Activated CD8-positive, alpha-beta memory T cell treated with anti-CD3 and anti-CD28 coated beads for 36 hours (primary cell): ENCODE measurements at regions not wholly inside any gene's neighbourhood (a gene's known extent, or its start where the extent isn't known, plus 50 kb on each side); places are given as distances from the start of the nearest gene placed in this dataset.

ENCODE experiments used
- CTCF ChIA-PET: fragments of 350-600 bp; sonication (Branson Sonifier 250); formaldehyde crosslinking; loops from one replicate; lab custom pipeline; 2021; ENCODE audit warnings: antibody characterized with exemption; lab: Charles Lee
- POLR2A ChIA-PET: fragments of 350-600 bp; sonication (Branson Sonifier 250); formaldehyde crosslinking; loops from one replicate; lab custom pipeline; 2021; ENCODE audit warnings: antibody characterized with exemption; lab: Charles Lee

GRCh38 chr4:62360156-62360545 lies 1160.0 kb downstream of the ADGRL3 start:
- POLR2A ChIA-PET, result no interaction called here
- CTCF ChIA-PET, result interaction anchor here (0.6 kb wide), 1 partner anchor 9 kb away, joined by 3 read pairs; no protein-coding TSS in a partner anchor

DNA sequence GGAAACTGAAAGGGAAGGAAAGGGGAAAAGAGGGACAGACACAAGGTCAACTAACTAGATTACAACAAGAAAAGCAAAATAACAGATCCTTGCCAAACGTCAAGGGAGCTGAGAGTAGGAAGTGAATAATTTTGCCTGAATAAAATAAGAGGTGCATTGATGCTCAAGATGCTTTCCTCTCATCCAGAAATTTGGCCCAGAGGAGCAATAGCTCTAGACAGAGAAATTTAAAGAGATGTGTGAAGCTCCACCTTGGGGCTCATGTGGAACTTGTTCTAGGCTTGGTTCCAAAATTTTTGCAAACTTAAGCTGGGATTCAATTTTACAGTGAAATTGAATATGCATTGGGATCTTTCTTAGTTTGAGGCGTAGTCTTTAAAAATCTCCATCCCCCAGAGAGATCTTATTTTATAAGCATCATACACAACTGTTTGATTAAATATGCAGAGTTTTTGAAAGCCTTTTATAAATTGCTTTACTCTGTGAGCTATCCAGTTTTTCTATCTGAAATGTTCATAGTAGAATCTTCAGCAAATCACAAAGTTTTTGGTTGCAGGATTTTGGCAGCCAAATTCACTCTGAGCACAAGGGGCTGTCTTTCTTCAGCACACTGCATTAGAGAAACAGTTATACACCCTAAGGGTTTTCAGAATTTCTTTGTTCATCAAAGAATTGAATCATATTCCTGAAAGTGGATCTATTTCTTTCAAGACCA lies 1159.5 kb downstream of the ADGRL3 start:
- POLR2A ChIA-PET, result no interaction called here
- CTCF ChIA-PET, result no interaction called here

DNA sequence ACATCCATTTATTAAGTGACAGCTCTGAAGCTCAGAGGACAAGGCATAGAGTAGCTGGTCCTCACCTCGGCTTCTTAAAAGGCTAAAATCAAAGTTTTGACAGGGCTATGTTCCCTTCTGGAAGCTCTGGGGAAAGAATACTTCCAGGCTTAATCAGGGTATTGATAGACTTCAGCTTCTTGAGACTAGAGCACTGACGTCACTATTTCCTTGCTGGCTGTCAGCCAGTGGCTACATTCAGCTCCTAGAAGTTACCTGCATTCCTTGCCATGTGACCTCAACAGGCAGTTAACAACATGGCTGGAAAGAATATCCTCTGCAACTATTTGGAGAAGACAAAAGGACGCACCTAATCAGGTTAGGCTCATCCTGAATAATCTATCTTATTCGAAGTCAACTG lies 1144.8 kb downstream of the ADGRL3 start:
- POLR2A ChIA-PET, result no interaction called here
- CTCF ChIA-PET, result no interaction called here

DNA sequence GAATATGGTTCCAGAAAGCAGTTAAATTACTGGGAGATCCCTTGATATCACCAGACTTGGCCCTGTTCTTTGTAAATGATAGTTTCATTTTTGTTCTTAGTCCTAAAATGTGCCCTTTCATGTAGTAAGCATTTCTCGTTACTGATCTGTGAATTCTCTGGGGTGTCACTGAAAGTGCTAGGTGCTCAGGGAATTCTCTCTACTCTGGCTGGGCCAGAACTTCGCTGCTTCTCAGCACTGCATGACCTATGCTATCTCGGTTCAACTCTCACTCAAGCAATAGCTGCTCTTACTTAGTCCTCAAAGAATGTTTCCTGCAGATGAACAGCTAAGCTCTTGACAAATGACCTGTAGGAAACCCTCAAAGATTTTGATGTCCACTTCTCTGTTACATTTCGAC lies 1144.3 kb downstream of the ADGRL3 start:
- ChIA-PET POLR2A (no interaction called here), CTCF (no interaction called here)

GRCh38 chr4:62342346-62342745 lies 1142.2 kb downstream of the ADGRL3 start:
- POLR2A ChIA-PET, result no interaction called here
- CTCF ChIA-PET, result no interaction called here

- POLR2A ChIA-PET, result no interaction called here
- CTCF ChIA-PET, result no interaction called here
These were observed 1128.4 kb downstream of the ADGRL3 start for GRCh38 chr4:62328526-62328925.

GRCh38 chr4:62327612-62328297 lies 1127.6 kb downstream of the ADGRL3 start:
- CTCF ChIA-PET, result no interaction called here

GRCh38 chr4:62324215-62324614 lies 1124.1 kb downstream of the ADGRL3 start:
- POLR2A ChIA-PET, result no interaction called here
- CTCF ChIA-PET, result no interaction called here

More at GRCh38 chr4:62327612-62328297, 1127.6 kb downstream of the ADGRL3 start:
- POLR2A ChIA-PET, result no interaction called here

- ChIA-PET POLR2A (no interaction called here), CTCF (no interaction called here)
These were observed 1120.5 kb downstream of the ADGRL3 start for GRCh38 chr4:62320612-62321011.

DNA sequence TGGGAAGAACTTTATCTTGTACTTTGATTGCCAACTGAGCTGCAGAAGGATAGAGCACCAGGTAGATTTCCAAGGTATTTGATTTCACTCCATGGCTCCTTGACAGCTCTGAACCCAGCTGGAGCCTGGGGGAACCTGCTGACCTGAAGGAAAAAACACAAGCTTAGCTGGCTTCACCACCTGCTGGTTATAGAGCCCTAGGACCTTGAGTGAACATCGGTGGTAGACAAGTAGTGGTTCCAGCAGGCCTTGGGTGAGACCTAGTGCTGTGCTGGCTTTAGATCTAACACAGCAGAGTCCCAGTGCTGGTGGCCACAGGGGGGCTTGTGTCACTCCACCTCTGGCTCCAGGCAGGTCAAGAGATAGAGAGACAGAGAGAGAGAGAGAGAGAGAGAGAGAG lies 1102.6 kb downstream of the ADGRL3 start:
- ChIA-PET CTCF (no interaction called here), POLR2A (no interaction called here)

- ChIA-PET POLR2A (no interaction called here), CTCF (no interaction called here)
These were observed 1101.4 kb downstream of the ADGRL3 start for GRCh38 chr4:62301500-62301899.

GRCh38 chr4:62293551-62293950 lies 1093.4 kb downstream of the ADGRL3 start:
- ChIA-PET POLR2A (no interaction called here), CTCF (no interaction called here)

- ChIA-PET CTCF (no interaction called here), POLR2A (no interaction called here)
These were observed 1092.8 kb downstream of the ADGRL3 start for GRCh38 chr4:62292911-62293310.

DNA sequence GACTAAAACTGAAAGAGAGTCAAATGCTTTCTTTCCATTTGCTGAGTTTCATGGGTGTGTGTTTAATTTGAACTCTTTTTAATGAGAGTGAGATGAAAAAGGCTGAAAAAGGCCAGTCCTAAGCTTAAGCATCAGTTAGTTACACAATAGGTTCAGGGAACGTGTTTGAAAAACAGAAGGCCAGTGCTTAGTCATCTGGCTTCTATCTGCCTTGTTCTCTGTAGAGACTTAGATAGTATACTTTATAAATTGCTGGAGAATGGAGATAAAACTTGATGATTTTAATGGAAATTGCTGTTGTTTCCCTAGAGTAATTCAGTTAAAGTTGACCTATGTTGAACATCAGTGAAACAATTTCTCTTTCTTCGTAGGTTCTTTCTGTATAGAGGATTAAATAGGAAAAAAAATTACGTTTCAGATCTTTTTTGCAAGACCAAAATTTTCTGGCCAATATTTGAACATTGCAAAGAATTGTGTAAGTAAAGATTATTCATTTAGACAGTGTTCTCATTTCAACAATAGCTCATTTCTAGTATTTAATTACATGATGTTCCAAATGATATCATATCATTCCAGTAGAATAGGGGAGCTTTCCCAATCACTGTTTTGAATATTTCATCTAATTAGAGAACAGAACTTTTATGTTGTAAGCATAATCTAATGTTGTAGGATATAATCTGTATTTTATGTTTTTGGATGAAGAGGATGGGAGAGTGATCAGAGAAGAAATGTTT lies 1088.8 kb downstream of the ADGRL3 start:
- CTCF ChIA-PET, result no interaction called here
- POLR2A ChIA-PET, result no interaction called here

- ChIA-PET POLR2A (no interaction called here), CTCF (no interaction called here)
These were observed 1084.9 kb downstream of the ADGRL3 start for GRCh38 chr4:62285026-62285425.

DNA sequence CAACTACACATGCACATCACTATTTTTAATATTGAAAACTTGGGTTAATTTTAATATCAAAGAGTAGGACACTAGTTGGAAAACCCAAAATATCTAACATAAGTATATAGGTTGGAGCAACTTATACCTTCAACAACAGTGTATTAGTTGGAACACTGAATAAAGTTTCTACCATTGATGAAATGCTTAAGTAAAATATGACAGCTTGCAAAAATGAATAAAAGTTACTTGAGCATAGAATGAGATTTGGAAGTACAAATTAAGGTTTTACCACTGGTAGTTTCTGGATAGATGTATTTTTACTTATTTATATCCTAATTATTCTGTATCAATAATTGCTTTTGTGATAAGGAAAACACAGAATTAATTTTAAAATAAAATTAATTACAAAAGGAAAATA lies 1079.6 kb downstream of the ADGRL3 start:
- ChIA-PET POLR2A (no interaction called here), CTCF (no interaction called here)

DNA sequence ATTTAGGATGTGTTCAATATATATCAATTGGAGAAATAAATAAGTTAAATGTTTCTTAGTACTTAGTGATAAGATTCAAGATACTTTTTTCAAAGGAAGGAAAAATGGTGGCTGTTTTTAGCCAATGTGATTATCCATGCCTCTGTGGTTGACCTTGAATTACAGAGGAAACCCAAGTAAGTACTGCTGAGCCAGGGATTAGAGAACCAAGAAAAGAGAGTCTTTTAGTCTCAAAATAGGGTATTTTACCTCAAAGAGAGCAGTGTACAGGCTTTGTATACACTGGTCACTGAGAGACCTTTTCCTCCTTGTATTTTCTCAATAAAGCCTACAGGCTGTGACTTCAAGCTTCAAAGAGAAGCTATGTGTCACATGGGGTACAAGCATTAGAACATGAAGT lies 1075.3 kb downstream of the ADGRL3 start:
- ChIA-PET CTCF (no interaction called here), POLR2A (no interaction called here)

DNA sequence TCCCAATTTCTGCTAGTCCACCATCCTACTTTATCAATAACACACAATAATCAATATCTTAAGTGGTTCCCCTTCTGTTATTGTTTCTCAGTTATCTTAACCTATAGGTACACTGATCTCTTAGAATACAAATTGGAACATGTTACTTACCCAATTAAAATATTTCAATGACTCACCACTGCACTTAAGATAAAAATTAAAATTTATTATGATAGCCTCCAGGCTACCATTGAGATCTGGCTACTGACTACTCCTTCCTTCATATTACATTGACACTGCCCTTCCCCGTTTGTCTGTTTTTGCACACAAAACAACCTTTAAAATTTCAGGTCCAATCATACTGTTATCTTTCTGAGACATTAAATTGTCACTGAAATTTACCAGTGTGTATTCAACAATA lies 1074.7 kb downstream of the ADGRL3 start:
- ChIA-PET POLR2A (no interaction called here), CTCF (no interaction called here)

GRCh38 chr4:62271107-62271506 lies 1071.0 kb downstream of the ADGRL3 start:
- CTCF ChIA-PET, result no interaction called here
- POLR2A ChIA-PET, result no interaction called here

DNA sequence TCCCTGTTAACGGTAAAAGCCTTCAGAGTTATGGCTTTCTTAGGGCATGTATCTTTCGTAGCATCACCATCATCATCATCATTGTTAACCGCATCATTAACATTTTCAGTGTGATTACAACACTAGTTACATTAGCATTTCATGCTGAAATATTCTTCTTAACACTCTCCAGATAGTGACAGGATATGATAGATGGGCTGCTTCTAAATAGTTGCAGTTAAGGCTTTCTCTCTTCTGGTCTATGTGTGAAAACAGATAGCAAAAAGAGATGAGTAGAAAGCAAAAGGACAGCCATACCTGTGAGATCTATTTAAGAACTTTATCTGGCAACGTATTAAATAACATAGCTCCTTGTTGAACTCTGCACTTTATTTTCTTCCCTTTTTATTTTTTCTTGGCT lies 1069.8 kb downstream of the ADGRL3 start:
- POLR2A ChIA-PET, result no interaction called here

GRCh38 chr4:62263454-62263853 lies 1063.3 kb downstream of the ADGRL3 start:
- POLR2A ChIA-PET, result no interaction called here
- CTCF ChIA-PET, result no interaction called here

More for the DNA sequence above, 1069.8 kb downstream of the ADGRL3 start:
- CTCF ChIA-PET, result no interaction called here
